Stimulated activated CD4-positive, alpha-beta T cell treated with anti-CD3 and anti-CD28 coated beads, Interleukin-4, amount 100 ng/mL, for 1 hour (primary cell): ENCODE measurements at regions not wholly inside any gene's neighbourhood (a gene's known extent, or its start where the extent isn't known, plus 50 kb on each side); places are given as distances from the start of the nearest gene placed in this dataset.

ENCODE experiments used
- DNase-seq: peaks from one replicate; pipeline ENCODE4 v3.0.0-alpha.2; 2020

DNA sequence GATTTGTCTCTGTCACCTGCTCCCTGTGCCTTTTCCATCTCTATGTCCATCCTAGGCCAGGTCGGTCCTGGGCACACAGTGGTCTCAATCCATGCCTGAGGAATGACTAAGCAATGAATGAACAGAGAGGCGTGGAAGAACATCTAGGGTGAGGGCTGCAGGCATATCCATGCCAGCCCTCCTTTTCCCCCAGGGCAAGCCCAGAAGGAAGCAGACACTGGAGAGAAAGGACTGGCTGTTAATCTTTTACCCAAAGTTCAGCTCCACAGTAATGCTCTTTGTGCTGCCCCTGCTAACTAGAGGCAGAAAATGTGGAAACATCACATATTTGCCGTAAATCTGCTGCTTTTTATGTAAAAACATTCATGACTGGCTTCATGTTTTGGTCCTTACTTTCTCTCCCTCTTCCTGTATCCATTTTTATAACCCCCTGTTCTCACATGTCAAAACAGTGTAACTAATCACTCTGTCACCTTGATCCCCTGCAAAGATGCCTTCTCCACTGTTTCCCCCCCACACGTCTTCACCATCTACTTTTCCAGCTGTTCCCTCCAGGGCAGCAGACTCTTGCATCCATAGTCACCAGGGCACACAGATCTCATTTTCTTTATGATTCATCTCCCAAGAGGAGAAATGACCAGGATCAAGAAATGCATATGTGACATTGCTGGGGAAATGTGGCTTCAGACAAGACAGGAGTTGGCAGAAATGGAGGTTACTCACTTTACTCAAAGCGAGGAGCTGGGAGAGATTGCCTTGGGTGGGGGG, 166.4 kb upstream of the PROX1 start:
- DNase-seq = no peak

DNA sequence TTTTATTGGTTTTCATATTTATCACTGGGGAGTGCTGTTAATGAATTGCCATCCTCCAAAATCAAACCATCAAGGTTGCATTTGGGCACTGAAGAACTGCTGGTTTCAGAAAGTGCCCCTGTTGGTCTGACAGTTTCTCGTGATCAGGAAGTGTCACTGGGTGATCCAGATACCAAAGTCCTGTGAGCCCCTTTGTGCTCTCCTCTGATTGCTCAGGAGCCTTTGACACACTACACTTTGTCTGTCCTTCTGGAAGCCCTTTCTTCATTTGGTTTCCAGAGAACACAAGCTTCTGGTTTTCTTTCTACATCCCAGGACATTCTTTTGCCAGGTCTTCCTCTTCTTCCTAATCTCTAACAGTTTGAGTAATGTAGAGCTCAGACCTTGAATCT, 165.8 kb upstream of the PROX1 start:
- DNase-seq = no peak

DNA sequence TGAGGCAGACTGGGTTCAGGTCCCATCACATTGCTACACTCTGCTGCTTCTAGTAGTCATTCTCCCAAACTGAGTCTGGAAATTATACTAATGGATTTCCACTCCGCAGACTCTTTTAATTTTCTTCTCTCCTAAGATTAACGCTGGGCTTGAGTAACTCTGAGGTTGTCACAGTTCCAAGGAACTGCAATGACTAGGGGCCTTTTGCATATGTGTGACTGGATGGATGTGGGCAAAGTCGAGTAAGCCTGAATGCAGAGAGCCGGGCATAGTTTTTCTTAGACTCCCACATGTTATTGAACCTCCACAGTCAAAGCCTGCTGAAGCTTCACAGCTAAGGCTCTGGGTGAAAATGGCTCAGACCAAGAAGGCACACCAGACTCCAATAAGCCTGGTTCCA, 160.9 kb upstream of the PROX1 start:
- no peak for DNase-seq

DNA sequence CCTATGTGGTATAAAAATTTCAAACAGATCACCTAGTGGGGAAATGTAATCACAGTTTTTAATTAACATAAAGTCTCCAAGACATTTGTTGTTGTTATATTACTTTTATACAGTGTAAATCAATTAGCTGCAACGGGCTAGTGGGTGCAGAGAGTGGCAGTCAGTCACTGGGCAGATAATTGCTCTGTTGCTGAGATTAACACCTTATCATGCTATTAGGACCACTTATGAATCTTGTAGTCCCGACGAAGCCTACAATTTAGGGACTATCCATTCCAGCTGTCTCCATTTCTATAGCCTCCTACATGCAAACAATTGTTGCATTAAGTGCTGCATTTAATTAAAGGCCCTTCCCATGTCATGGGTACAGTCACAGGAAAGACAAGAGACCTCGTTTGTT, 158.9 kb upstream of the PROX1 start:
- no peak for DNase-seq

DNA sequence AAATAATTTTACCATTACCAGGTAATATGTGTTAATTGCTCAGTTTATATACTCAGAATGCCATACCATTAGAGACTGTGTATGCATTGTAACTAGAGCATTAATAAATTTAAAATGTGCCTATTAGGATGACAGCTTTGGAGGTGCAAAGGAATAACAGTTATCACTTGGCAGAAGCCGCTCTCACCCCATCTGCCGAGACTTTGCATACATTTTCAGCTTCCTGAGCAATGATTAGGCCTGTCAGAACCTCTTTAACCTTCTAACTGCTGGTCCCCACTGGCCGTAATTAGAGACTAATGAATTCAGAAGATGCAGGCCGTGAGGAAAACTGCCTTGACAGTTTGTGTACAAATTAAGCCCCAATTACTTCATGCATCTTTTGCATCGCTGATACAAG, 158.0 kb upstream of the PROX1 start:
- no peak for DNase-seq

DNA sequence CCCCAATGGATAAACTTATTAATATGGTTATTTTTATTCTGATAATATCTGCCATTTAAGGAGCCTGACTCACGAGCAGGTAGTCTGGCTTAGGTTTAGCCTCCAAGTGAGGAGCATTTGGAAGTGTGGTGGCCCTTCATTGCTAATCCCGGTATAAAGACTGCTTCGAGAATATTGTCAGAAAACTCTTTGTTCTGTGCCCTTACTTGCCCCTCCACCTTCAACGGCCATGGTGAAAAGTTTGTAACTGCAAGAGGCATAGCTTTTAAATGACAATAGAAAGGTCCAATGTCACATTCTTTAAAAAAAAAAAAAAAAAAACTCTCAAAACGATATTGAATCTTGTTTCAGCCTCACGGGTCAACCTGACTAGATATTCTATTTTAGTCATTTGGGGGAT, 157.4 kb upstream of the PROX1 start:
- DNase-seq = no peak

DNA sequence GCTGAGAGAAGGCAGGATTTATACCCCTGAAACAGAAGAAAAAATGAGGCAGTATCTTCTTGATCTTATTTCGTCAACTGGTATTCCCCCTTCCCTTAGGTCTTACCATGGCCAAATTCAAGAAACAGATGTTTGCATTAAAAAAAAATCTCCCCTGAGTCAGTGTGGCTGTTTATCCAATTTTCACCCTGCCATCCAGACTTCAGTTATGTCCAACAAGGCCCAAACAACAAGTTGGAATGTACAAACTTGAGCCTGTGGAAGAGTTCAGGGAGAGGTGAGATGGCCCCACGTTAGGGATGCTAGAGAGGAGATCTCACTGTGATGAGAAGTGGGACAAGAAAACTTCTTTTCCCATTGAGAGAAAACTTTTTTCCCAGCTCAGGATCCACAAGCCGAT, 147.2 kb upstream of the PROX1 start:
- no peak for DNase-seq

DNA sequence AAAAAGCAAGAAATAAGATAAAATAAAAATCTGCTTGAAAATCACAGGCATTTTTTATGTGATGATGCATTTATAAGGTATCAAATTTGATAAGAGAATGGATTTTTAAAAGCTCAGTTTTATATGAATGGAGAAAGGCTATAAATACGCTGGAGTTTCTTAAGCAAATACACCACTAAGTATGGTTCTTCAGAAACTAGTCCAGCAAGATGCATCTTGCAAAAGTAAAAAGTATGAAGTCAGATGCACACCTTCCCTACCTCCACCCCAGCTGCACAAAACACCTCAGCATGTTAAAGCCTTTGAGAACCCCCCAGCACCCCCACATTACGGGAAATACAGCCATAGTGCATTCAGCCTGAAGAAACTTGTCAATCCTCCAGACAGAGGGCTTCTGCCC, 143.1 kb upstream of the PROX1 start:
- DNase-seq = no peak

DNA sequence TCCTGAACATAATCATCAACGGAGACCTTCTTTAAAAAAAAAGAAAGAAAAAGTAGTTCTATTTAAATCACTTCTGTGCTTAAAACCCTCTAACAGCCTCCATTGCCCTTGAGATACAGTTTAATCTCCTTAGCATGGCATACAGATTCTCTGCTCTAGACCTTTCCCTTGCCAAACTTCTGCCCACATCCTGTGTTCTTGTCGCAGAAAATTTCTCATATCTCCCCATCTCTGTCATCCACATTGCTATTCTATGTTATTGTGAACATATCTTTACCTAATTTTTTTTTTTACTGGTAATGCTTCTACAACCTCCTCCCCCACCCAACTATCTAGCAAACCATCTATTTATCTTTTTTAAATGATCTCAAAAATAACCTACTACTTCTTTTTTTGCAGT, 135.7 kb upstream of the PROX1 start:
- DNase-seq = no peak

DNA sequence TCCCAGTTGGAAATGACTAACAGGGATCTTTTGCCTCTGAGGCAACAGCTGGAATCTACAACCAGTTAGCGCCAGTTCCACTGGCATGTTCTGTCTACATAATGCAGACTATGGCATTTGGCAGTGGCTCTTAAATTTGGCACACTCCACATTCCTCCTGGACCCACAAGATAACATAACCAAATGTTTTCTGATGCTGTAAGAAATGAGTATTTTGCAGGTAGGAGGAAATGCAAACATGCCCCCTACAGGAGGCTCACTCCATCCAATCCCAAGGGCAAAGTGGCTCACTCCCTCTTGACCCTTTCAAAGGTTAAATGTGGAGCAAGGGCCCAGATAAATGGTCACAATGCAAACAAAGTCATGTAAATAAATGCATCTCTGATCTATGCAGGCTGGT, 129.2 kb upstream of the PROX1 start:
- DNase-seq = no peak

DNA sequence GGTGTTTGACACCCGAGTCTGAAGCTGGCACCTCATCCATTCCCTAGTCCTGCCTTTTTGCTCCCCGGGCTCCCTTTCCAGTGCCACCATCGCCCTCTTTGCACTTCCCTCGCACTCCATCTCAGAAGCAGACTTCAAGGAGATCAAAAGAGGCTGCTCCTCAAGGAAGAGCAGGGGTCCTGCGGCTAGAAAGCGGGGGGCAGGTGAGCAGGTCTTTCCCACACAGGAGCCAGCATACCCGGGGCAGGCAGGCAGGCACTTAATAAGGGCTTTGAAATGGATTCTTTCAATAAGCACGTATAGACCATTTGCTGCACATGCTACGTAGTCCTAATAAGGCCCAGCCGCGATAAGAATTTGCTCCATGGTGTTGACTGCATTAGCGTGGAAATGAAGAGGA, 125.9 kb upstream of the PROX1 start:
- DNase-seq = no peak

DNA sequence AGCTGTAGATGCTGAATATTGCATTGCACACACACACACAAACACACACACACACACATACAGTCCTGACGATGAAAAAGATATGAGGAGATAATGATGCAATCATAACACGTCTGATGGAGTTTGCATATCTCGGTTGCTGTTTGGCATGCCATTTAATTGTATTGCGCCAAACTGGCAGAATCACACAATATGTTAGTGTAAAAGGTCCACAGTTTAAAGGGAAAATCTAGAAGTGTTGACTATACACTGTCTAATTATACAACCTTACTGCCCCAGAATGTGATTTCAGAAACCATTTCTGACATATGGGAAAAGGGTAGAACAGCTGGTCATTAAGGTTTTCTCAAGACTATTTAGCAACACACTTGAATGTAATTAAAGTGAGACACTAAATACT, 123.7 kb upstream of the PROX1 start:
- DNase-seq = no peak

DNA sequence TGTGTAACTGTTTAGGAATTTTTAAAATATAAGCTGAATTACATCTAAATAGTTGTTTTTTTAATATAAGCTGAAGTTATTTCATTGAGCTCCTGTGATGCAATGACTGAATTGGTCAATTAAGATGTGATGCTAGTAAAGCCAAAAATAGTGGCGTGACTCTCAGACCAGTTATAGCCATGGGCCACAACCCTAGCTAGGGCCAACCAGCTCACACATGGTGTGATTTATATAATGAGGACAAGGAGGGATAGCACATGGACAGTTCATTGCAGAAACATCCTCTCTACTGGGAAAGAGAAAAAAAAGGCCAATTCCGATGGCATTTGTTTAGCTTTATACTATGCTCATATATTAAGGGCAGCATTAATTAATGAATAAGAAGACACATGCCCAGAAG, 119.3 kb upstream of the PROX1 start:
- DNase-seq = no peak

DNA sequence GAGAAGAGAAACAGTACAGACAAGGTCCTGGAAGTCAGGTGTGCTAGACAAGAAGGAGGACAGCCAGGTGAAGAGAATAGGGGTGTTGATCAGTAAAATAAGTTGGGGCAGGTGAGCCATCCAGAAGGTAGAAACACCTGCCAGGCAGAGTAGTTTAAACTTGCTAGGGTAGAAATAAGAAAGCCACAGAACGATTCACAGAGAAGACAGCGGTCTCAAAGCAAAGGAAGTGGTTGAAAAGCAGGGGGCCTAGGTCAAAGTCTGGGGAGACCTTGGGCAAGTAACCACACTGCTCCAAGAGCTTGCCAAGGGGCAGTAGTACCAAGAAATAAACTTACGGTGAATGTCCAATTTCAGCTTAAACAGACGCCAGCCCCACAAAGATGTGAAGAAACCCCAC, 116.6 kb upstream of the PROX1 start:
- no peak for DNase-seq

DNA sequence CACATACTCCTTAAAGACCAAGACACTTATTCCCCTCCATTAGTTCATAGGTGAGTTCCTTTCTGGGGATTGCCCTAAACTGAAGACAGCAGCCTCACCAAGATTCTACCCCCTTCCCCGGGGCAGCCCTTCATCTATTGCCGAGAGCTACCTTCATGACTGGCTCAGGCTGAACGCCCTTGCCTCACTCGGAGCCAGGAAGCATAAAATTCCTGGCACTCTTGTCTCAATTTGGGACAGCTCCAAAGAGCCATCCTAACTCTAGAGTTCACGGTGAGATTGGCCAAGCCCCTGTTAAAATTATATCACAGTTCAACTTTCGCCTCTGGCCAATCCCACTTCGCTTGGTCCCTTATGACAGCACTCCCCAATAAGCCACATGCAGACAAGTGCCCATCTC, 113.0 kb upstream of the PROX1 start:
- DNase-seq = no peak

DNA sequence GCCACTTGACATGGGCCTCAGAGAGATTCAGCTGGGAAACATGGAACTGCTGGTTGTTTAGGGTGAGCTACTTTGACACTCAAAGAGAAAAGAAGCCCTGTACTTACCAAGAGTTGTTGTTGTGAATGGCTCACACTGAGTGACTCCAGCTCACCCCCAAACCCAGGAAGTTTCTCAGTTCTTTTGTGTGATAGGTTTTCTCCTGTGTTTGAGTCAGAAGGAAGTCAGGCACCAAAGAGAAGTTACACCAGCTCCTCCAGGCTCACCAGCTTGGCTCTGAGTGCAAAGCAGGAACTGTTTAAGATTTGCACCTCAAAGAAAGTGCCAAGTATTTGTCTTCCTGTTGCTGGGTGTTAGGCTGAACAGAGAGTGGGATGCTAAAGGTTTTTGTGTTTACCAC, 111.2 kb upstream of the PROX1 start:
- DNase-seq = no peak

DNA sequence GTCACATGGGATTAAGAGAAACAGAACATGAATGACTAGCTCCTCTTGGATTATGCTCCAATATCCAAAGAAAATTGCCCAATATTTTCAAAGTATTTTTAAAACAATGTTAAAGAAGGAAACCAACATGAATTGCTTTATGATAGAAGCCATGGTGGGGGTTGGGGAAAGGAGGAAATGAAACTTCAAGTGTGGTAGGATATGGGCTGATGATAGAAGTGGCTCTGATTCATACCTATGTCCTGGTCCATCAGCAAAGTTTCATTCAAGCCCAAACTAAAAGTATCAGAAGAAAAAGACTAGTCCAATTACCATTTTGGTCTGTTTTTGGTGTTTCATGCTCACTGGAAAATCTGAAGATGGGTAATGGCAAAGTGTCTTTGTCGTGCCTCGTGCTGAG, 104.2 kb upstream of the PROX1 start:
- no peak for DNase-seq

DNA sequence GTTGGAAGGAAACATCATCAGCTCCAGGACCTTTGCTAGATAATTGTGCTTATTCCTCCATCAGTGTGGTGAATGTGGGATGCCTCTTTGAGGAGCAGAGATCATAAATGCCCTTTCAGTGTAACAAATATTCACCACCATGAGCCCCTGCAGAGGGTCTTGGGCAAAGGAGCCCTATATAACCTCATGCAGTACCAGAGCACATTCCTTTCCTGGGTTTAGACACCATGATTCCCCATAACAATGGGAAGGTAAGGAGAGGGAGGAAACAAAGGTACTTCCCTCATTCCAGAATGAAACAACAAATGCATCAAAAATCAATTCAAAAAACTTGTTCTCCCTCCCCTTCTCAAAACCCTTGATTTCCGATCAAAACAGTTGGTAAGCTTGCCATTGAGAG, 103.4 kb upstream of the PROX1 start:
- DNase-seq = no peak

DNA sequence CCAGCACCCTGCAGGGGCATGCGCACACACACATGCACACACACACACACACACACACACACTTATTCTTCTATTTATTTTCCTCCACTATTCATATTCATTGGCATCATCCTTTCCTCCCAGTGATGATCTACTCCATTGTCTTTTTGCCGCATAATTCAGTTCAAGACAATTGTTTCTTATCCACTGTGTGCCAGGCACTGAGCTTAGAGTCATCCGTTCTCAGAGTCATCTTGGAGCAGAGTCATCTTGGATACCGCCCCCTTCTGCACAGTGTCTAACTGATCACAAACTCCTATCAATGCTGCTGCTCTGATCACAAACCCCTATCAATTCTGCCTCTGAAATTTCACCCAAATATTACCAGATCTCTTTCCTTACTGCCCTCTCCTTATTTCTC, 102.8 kb upstream of the PROX1 start:
- no peak for DNase-seq

DNA sequence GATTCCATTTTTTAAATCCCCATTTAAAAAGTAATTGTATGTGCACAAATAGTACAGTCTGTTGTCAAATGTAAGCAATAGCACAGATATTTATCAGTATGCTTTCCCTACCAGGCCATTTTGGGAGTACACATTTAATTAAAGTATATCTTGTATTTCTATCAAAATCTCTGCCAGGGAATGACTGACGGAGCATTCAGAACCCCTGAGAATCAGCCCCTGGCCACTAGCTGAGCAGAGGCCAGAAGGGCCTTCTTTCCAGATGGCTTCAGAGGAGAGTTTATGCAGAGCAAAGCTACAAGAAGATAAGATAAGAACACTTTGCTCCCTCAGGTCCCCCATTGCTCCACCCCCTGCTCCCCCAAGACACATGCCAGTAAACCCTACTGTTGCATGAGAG, 99.9 kb upstream of the PROX1 start:
- no peak for DNase-seq

DNA sequence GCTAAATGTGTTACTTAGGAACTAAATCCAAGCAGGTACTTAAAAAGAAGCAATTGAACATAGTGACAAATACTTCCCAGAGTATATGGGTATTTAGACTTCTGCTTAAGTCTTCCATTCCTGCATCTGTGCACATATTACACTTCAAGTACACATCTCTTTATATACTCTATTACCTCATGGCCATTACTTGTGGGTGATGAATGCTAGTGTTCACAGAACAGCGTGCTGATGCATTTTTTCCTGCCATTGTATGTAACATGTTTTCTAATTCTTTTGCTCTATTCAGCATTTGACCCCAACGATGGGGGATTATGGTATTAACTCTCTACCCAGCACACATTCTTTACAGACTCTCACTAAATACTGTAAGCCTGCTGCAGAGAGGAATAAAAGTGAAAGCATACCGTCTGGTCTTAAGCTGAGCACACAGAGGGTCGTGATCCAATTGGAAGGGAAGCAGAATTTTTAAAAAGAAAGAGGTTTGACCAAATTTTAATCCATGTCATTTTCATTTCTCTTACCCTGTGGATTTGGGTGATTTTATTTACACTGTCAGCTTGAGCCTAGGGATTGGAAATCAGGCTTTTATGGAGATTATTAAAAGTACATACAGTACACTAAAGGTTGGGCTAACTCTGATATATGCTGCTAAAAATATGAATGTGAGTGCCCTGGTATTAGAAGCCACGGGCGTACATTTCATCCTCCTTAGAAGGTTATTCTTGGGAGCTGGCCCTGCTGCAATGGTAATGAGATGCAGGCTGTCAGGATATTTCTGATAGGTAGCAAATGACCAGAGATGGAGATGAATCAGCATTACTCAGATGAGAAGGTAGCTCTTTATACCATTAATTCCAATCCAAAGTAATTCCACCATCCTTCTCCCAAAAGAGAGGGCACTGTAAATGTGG, 95.5 kb upstream of the PROX1 start:
- DNase-seq = no peak

DNA sequence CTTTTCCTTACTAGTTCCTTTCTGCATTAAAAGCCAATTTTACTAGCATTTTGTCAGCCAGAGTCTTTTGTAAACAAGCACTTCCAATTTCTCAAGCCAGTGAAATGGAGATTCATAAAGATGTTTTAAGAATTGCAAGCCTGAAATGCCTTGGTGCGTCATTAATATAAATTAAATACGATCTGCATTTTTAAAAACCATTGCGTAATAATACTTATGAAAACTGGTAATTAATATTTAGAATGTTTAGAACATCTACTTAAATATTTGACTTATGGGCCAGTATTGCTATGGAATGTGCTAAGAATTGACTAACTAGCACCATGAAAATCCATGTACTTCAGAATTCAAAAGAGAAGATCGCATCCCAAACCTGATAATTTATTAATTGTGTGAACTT, 89.1 kb upstream of the PROX1 start:
- DNase-seq = no peak

DNA sequence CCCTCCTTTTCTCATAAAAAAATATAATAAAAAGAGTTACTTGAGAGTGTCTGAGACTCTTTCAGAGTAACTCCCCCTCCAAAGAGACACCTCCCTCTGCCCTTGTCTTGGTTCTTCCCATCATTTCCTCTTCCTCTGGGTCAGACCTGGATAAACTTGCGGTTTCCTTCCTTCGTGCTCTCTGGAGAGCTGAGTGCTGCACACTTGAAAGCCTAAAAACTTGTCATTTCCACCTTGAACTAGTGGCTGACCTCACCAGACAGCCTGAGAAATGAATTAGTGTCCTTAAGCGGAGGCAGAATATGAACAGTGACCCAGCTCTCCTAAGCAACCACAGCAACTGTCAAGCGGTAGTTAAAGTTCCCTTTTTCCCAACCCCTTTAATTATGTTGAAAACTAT, 88.4 kb upstream of the PROX1 start:
- DNase-seq = no peak

DNA sequence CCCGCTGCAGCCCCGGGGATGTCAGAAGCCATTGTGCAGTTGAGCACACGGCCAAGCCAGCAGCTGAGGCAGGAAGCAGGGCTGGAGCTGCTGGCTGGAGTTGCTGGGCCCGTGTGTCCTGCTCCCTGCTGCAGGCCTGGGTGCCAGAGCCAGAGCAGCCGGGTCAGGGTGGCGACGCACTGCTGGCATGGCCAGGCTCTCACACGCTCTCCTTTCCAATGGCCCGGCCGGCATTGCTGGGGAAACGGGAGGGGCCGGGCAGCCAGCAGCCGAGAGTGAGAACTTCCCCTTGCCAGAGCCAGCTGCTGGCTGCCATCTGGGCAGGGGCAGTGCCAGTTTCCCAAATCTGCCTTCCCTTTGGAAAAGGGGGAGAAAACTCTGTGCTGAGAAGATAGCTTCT, 82.4 kb upstream of the PROX1 start:
- DNase-seq = no peak

DNA sequence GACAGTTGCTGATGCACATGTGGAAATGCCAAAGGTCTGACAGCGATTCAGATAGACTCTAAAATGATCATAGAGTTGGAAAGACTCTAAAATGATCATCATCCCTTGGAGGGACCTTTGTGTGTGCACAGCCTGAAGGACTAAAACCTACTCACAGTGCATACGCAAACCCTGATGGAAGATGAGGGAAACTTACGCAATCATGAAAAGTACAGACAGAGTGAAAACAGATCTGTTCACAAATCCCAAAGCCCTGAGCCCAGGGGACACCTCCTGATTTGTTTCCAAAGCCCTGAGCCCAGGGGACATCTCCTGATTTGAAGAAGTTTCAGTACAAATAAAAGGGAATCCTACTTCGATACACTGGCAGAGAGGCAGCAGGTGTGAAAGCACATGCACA, 79.3 kb upstream of the PROX1 start:
- no peak for DNase-seq
